LNCAP (cell line): ENCODE measurements at regions not wholly inside any gene's neighbourhood (a gene's known extent, or its start where the extent isn't known, plus 50 kb on each side); places are given as distances from the start of the nearest gene placed in this dataset.

Source experiments
- TF ChIP-seq, protein P1 (sequence below): fragments of 450-650 bp; IDR thresholded peaks from 2 replicates; pipeline ENCODE4 v1.5.1; 2017; ENCODE audit warnings: mild to moderate bottlenecking

DNA sequence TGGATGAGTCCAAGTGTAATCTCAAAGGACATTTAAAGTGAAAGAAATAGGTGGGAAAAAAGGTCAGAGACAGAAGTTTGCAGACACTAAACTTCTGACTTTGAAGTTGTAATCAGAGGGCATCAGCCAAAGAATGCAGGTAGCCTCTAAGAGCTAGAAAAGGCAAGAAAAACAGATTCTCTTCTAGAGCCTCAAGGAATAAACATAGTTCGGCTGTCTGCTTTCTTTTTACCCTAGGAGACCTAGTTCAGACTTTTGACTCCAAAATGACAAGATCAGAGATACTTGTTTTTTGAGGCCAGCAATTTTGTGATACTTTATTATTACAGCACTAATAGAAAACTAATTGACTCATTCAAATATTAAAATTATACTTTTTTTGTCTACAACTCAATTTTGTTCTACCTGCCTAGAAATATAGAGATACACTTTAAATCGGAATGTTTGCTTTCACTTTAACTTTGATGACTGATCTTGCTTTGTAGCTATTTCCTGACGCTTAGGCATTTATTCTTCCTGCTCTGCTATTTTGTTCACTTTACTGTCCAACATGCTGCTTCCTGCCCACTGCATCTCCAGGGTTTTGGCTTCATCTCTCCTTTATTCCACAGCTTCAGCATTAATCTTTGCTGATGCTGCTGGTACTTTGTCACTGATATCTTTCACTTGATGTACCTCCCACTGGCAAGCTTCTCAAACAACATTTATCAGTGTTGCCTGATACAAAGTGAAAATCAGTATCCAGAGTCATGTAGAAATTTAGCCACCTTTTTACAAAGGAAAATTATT, 272.5 kb downstream of the DSEL start:
- TF ChIP-seq, protein P1, sequence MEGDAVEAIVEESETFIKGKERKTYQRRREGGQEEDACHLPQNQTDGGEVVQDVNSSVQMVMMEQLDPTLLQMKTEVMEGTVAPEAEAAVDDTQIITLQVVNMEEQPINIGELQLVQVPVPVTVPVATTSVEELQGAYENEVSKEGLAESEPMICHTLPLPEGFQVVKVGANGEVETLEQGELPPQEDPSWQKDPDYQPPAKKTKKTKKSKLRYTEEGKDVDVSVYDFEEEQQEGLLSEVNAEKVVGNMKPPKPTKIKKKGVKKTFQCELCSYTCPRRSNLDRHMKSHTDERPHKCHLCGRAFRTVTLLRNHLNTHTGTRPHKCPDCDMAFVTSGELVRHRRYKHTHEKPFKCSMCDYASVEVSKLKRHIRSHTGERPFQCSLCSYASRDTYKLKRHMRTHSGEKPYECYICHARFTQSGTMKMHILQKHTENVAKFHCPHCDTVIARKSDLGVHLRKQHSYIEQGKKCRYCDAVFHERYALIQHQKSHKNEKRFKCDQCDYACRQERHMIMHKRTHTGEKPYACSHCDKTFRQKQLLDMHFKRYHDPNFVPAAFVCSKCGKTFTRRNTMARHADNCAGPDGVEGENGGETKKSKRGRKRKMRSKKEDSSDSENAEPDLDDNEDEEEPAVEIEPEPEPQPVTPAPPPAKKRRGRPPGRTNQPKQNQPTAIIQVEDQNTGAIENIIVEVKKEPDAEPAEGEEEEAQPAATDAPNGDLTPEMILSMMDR = no peak

DNA sequence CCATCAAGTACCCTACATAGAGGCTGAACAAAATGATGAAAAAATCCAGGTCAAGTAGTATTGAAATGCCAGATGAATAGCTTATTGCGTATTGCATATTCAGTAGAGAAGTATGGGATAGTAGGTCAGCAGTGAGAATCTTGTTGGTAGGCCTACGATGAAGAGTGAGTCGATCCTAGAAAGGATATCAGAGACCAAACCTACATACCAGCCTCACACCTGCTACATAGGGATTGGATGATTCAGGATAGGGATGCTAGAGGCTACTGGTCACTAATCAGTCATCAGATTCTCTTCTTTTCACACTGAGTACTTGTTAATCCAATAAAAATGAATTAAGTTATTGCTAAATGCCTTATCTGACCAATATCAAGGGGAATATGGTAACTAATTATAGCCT, 274.5 kb downstream of the DSEL start:
- TF ChIP-seq, protein P1 = no peak

DNA sequence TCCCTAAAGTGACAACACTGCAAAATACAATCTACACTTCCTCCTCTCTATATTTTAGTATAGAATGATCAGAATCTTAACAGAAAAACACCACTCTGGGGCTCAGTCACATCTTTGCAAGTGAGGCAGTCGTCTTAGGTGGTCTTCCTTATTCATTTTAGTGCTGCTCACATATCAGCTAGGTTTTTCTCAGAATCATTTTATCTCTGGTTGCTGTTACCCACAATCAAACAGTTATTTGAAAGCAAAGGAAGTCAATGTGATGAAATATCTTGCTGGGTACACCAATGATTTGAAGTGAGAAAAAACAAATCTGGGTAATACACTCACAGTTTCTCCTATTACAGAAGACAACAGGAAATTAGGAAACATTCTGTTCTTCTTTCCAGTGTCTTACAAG, 275.2 kb downstream of the DSEL start:
- TF ChIP-seq, protein P1 = no peak

DNA sequence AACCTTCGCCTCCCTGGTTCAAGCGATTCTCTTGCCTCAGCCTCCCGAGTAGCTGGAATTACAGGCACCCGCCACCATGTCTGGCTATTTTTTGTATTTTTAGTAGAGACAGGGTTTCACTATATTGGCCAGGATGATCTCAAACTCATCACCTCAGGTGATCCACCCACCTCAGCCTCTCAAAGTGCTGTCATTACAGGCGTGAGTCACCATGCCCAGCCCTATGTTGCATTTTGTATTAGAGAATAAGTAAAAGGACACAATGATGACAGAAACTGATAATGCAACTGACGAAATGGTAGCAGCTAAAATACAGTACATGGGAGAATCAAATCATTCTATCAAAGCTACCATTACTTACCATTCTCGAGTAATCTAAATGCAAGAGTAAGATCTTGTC, 276.7 kb downstream of the DSEL start:
- TF ChIP-seq, protein P1 = no peak

DNA sequence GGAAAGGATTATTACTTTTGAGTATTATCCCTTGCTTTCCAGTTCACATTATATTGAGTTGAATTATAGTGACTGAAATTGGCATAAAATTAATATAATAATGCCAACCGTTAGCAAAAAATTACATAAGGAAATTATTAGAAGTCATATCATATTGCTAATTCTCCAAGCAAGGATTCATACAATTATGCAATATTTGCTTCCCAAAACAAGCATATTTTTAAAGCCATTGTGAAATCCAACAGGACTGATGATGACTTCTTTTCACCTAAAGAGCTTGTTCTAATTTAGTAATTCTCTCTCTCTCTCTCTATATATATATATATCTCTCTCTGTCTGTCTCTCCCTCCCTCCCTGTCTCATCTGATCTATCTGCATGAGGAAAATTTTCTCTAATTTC, 283.5 kb downstream of the DSEL start:
- TF ChIP-seq, protein P1 = no peak

DNA sequence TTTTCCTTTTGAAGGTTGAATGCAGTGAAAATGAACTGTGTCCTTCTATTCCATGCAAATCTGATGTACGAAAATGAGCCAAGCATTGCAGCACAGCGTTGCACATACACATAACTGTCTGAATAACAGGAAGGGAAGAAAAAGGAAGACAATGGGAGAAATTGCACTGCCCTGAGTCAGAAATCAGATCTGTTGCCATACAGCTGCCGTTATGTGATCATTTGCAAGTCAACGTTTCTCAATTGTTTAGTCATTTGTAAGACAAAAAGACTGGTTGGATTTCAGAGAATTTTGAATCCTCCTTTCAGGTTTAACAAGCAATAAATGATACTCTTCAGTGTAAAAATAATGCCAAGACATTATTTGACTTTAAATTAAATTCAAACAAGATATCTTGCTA, 284.1 kb downstream of the DSEL start:
- TF ChIP-seq, protein P1 = no peak

DNA sequence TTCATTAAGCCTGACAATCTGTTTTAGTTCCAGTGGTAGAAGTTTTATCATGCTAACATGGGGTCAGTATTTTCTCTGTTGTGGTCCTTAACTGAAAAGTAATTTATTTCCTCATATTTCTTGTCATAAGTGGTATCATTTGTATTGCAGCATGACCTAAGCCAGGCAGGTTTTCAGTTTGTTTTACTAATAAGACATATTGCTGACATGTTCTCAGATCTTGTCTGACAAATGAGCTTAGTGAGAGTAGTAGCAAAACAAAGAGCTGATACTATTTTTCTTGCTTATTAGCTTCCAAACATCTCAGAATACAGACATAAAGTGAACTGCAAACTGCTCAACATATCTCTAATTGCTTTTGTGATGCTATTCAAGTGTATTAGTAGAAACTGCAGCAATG, 293.6 kb downstream of the DSEL start:
- TF ChIP-seq, protein P1 = no peak

DNA sequence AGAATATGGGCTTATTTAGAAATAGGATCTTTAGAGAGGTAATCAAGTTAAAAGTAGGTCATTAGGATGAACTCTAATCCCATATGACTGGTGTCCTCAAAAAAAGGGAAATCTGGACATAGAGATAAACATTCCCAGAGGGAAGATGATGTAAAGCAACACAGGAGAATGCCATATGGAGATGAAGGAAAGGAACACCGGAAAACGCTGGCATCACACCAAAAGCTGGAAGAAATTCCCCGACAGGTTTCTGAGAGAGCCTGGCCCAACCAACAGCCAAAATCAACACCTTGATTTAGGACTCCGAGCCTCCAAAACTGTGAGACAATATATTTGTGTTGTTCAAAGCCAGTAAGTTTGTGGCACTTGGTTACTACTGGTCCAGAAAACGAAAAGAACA, 296.7 kb downstream of the DSEL start:
- TF ChIP-seq, protein P1 = no peak
